SK-N-SH treated with all-trans-retinoic acid at 6 μM for 48 hours (cell line): ENCODE measurements at regions not wholly inside any gene's neighbourhood (a gene's known extent, or its start where the extent isn't known, plus 50 kb on each side); places are given as distances from the start of the nearest gene placed in this dataset.
"Not testable (repeated sequence)": the region's sequence is repeated elsewhere in the genome, so short reads cannot be mapped to it uniquely, and the experiment has no call there.

ENCODE experiments used
- ATAC-seq: fragments of 200-7000 bp; cut with Tn5 transposase; 3 replicates; pipeline ENCODE4 v1.9.1; 2020; ENCODE audit warnings: mild to moderate bottlenecking, moderate library complexity
- ARNTL ChIP-seq: fragments of 450-650 bp; formaldehyde crosslinking; IDR thresholded peaks from 2 replicates; pipeline ENCODE4 v1.5.0; 2020; ENCODE audit warnings: low read depth, mild to moderate bottlenecking, moderate library complexity, borderline replicate concordance
- BACH2 ChIP-seq: fragments of 250-450 bp; sonication (Bioruptor Pico); IDR thresholded peaks from 2 replicates; pipeline ENCODE4 v1.9.0; 2021; ENCODE audit warnings: mild to moderate bottlenecking, borderline replicate concordance
- CSDC2 ChIP-seq: fragments of 250-450 bp; sonication (Bioruptor Pico); IDR thresholded peaks from 2 replicates; pipeline ENCODE4 v1.5.0; 2020; ENCODE audit warnings: mild to moderate bottlenecking, moderate library complexity
- ESRRG ChIP-seq: fragments of 250-450 bp; sonication (Bioruptor Pico); IDR thresholded peaks from 2 replicates; pipeline ENCODE4 v1.6.1; 2021; ENCODE audit warnings: mild to moderate bottlenecking
- ISL1 ChIP-seq: fragments of 250-450 bp; sonication (Bioruptor Pico); IDR thresholded peaks from 2 replicates; pipeline ENCODE4 v2.1.2; 2022; ENCODE audit warnings: mild to moderate bottlenecking, moderate library complexity
- OSR1 ChIP-seq: fragments of 250-450 bp; sonication (Bioruptor Pico); IDR thresholded peaks from 2 replicates; pipeline ENCODE4 v1.8.0; 2022; ENCODE audit warnings: moderate library complexity, mild to moderate bottlenecking, inconsistent platforms
- PPARA ChIP-seq: fragments of 250-450 bp; sonication (Bioruptor Pico); IDR thresholded peaks from 2 replicates; pipeline ENCODE4 v1.5.0; 2020; ENCODE audit warnings: mild to moderate bottlenecking, borderline replicate concordance
- TOX ChIP-seq: fragments of 250-450 bp; sonication (Bioruptor Pico); IDR thresholded peaks from 2 replicates; pipeline ENCODE4 v1.8.0; 2021; ENCODE audit warnings: mild to moderate bottlenecking, moderate library complexity, borderline replicate concordance
- ZC3H10 ChIP-seq: fragments of 250-450 bp; sonication (Bioruptor Pico); IDR thresholded peaks from 2 replicates; pipeline ENCODE4 v1.5.1; 2021; ENCODE audit warnings: mild to moderate bottlenecking, moderate library complexity
- ZFP30 ChIP-seq: fragments of 450-650 bp; formaldehyde crosslinking; IDR thresholded peaks from 2 replicates; pipeline ENCODE4 v1.5.0; 2022; ENCODE audit warnings: mild to moderate bottlenecking, moderate library complexity
- ZNF565 ChIP-seq: fragments of 450-650 bp; formaldehyde crosslinking; conservative IDR thresholded peaks from 2 replicates; pipeline ENCODE4 v1.5.0; 2020; ENCODE audit warnings: low read depth, mild to moderate bottlenecking, moderate library complexity
- ZNF8 ChIP-seq: fragments of 450-650 bp; formaldehyde crosslinking; IDR thresholded peaks from 2 replicates; pipeline ENCODE4 v1.5.0; 2020; ENCODE audit warnings: mild to moderate bottlenecking, moderate library complexity
- TF ChIP-seq, protein P1 (sequence below): fragments of 250-450 bp; sonication (Bioruptor Pico); IDR thresholded peaks from 2 replicates; pipeline ENCODE4 v1.5.0; 2020; ENCODE audit warnings: mild to moderate bottlenecking, moderate library complexity
- TF ChIP-seq, protein P2 (sequence below): fragments of 250-450 bp; sonication (Bioruptor Pico); IDR thresholded peaks from 2 replicates; pipeline ENCODE4 v1.8.0; 2021; ENCODE audit warnings: low read depth, mild to moderate bottlenecking, moderate library complexity, borderline replicate concordance
- TF ChIP-seq, protein P3 (sequence below): fragments of 250-450 bp; sonication (Bioruptor Pico); IDR thresholded peaks from 2 replicates; pipeline ENCODE4 v1.5.1; 2021; ENCODE audit warnings: mild to moderate bottlenecking, moderate library complexity

DNA sequence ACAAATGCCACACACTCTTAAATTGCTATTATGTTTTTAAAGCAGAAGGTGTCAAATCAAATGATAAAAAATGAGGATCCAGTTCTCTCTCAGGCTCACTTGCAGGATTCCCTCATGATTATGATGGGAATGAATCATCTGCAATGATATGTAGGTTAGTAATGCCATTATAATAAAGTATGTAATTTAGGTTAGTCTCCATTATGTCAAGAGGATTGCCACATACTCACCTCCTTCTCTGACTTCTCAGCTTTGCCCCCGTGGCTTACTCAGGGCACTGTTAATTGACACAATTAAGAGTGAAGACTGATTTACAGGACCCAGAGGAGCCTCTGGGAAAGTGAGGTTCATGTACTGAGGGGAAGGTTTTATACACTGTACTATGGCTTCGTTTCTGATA lies 591.7 kb upstream of the NRSN1 start (continued):
- TF ChIP-seq ARNTL (CRISPR knock-in tag) = no peak
- no peak for TF ChIP-seq PPARA
- TF ChIP-seq, protein P1, sequence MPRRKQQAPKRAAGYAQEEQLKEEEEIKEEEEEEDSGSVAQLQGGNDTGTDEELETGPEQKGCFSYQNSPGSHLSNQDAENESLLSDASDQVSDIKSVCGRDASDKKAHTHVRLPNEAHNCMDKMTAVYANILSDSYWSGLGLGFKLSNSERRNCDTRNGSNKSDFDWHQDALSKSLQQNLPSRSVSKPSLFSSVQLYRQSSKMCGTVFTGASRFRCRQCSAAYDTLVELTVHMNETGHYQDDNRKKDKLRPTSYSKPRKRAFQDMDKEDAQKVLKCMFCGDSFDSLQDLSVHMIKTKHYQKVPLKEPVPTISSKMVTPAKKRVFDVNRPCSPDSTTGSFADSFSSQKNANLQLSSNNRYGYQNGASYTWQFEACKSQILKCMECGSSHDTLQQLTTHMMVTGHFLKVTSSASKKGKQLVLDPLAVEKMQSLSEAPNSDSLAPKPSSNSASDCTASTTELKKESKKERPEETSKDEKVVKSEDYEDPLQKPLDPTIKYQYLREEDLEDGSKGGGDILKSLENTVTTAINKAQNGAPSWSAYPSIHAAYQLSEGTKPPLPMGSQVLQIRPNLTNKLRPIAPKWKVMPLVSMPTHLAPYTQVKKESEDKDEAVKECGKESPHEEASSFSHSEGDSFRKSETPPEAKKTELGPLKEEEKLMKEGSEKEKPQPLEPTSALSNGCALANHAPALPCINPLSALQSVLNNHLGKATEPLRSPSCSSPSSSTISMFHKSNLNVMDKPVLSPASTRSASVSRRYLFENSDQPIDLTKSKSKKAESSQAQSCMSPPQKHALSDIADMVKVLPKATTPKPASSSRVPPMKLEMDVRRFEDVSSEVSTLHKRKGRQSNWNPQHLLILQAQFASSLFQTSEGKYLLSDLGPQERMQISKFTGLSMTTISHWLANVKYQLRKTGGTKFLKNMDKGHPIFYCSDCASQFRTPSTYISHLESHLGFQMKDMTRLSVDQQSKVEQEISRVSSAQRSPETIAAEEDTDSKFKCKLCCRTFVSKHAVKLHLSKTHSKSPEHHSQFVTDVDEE (CRISPR knock-in tag) = no peak
- TF ChIP-seq, all 23 proteins: peak for 0

DNA sequence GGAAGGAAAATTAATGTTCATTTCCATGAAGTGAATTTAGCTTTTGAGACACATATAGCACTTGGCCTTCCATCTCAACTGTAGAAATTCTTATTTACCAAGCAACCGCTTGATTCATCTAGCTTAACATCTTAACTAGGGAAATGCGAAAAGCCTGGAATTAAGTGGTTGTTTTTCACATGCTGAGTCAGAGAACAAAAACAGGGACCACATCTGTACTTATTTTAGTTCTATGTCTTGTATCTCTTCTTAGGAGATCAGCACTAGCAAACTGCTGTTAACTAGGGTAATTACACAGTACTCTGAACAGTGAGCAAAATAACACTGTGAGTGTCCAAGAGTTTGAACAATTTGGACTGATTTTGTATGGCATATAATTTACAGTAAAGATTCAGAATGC lies 590.9 kb upstream of the NRSN1 start:
- TF ChIP-seq ESRRG (CRISPR knock-in tag) = no peak
- TF ChIP-seq, protein P2, sequence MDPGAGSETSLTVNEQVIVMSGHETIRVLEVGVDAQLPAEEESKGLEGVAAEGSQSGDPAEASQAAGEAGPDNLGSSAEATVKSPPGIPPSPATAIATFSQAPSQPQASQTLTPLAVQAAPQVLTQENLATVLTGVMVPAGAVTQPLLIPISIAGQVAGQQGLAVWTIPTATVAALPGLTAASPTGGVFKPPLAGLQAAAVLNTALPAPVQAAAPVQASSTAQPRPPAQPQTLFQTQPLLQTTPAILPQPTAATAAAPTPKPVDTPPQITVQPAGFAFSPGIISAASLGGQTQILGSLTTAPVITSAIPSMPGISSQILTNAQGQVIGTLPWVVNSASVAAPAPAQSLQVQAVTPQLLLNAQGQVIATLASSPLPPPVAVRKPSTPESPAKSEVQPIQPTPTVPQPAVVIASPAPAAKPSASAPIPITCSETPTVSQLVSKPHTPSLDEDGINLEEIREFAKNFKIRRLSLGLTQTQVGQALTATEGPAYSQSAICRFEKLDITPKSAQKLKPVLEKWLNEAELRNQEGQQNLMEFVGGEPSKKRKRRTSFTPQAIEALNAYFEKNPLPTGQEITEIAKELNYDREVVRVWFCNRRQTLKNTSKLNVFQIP = no peak
- TF ChIP-seq ISL1 = no peak
- TF ChIP-seq ZC3H10 (CRISPR knock-in tag) = no peak
- ATAC-seq = no peak

DNA sequence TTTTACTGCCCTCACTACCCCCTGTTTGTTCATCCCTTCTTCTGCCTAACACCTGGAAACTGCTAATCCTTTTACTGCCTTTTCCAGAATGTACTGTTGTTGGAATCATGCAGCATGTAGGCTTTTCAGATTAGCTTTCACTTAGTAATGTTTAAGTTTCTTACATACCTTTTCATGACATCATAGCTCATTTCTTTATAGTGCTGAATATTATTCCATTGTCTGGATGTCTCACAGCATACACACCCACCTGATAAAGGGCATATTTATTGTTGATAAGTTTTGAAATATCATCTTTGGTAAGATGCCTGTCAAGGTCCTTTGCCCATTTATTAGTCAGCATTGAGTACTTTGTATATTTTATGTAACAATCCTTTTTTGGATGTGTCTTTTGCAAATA lies 588.2 kb upstream of the NRSN1 start:
- ATAC-seq = no peak
- TF ChIP-seq OSR1 = no peak
- no peak for TF ChIP-seq ZC3H10 (CRISPR knock-in tag)
- TF ChIP-seq, protein P2 = no peak
- TF ChIP-seq, protein P1 (CRISPR knock-in tag) = no peak
- TF ChIP-seq PPARA = no peak
- TF ChIP-seq CSDC2 (CRISPR knock-in tag) = no peak
- no peak for TF ChIP-seq ZNF8 (CRISPR knock-in tag)
- TF ChIP-seq, protein P3, sequence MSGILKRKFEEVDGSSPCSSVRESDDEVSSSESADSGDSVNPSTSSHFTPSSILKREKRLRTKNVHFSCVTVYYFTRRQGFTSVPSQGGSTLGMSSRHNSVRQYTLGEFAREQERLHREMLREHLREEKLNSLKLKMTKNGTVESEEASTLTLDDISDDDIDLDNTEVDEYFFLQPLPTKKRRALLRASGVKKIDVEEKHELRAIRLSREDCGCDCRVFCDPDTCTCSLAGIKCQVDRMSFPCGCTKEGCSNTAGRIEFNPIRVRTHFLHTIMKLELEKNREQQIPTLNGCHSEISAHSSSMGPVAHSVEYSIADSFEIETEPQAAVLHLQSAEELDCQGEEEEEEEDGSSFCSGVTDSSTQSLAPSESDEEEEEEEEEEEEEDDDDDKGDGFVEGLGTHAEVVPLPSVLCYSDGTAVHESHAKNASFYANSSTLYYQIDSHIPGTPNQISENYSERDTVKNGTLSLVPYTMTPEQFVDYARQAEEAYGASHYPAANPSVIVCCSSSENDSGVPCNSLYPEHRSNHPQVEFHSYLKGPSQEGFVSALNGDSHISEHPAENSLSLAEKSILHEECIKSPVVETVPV (CRISPR knock-in tag) = no peak
- no peak for TF ChIP-seq ZFP30 (CRISPR knock-in tag)

DNA sequence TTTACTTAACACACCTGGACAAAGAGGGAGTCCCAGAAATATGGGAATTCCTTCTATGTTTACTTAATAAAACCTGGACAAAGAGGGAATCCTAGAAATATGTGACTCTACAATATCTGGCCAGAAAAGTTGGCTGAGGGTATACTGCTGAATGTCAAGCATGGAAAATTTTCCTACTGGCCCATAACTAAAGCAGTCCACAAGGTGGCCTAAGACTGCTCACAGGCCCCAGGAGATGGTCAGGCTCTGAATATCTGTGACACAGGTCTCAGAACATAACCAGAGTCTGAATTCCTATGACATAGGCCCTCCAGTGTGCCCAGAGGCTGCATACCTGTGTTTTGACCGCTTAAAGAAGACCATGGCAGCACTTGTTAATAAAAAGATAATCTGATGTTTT lies 578.2 kb upstream of the NRSN1 start:
- no peak for ATAC-seq
- TF ChIP-seq TOX (CRISPR knock-in tag) = no peak
- no peak for TF ChIP-seq BACH2
- TF ChIP-seq ZNF565 (CRISPR knock-in tag) = no peak
- no peak for TF ChIP-seq ZFP30 (CRISPR knock-in tag)

DNA sequence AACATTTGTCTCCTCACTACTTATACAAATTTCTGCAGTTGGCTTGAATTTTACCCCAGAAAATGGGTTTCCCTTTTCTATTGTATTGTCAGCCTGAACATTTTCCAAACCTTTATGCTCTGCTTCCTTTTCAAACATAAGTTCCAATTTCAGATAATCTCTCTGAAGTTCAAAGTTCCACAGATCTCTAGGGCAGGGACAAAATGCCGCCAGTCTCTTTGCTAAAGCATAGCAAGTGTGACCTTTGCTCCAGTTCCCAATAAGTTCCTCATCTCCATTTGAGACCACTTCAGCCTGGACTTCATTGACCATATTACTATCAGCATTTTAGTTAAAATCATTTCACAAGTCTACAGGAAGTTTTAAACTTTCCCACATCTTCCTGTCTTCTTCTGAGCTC lies 571.1 kb upstream of the NRSN1 start:
- not testable (repeated sequence) for ATAC-seq
